Uterus (tissue), 3 donors: ENCODE measurements at regions not wholly inside any gene's neighbourhood (a gene's known extent, or its start where the extent isn't known, plus 50 kb on each side); places are given as distances from the start of the nearest gene placed in this dataset.

Experiments used
- DNase-seq, 2 donors: peaks; one replicate each; pipeline ENCODE4 v3.0.0-alpha.2; 2019 to 2020
- H3K27ac ChIP-seq, 2 donors: fragments of 200-600 bp; sonication (generic); 1 replicate in 1 of 2; 2 replicates in 1 of 2; pipeline ENCODE4 v1.5.1; 2016 to 2018
- H3K27me3 ChIP-seq, 2 donors: fragments of 200-600 bp; sonication (generic); one replicate each; pipeline ENCODE4 v1.5.1; 2018 to 2019; ENCODE audit warnings: control low read depth in 1 of 2
- H3K36me3 ChIP-seq, 2 donors: fragments of 200-600 bp; sonication (generic); one replicate each; pipeline ENCODE4 v1.5.1; 2019; ENCODE audit warnings: control low read depth in 1 of 2
- H3K4me1 ChIP-seq, 2 donors: fragments of 200-600 bp; sonication (generic); one replicate each; pipeline ENCODE4 v1.5.1; 2018 to 2019; ENCODE audit warnings: control low read depth in 1 of 2
- H3K4me3 ChIP-seq, 2 donors: fragments of 200-600 bp; sonication (generic); 1 replicate in 1 of 2; 2 replicates in 1 of 2; pipeline ENCODE4 v1.5.1; 2018 to 2019; ENCODE audit warnings: mild to moderate bottlenecking in 1 of 2
- H3K9me3 ChIP-seq, 2 donors: fragments of 200-600 bp; sonication (generic); one replicate each; pipeline ENCODE4 v1.5.1; 2019; ENCODE audit warnings: control low read depth in 1 of 2
- POLR2A ChIP-seq, 2 donors: fragments of 450-650 bp; IDR thresholded peaks; one replicate each; pipeline ENCODE4 v1.6.1; 2016; ENCODE audit warnings: antibody characterized with exemption in 2 of 2, mild to moderate bottlenecking in 1 of 2, moderate library complexity in 1 of 2
- intact Hi-C: fragments of 100-400 bp; cut with DNase I; formaldehyde crosslinking; loops from one replicate; pipeline ENCODE4 v1.15.1; 2023; ENCODE audit warnings: low total_unique reads
- TF ChIP-seq, protein P1 (sequence below), 4 experiments: fragments of 200-600 bp in 2 of 4; fragments of 450-650 bp in 2 of 4; sonication (generic) in 2 of 4; IDR thresholded peaks; one replicate each; pipeline ENCODE4 v1.5.1; 2016 to 2019; ENCODE audit warnings: antibody characterized with exemption in 4 of 4, mild to moderate bottlenecking in 2 of 4, moderate library complexity in 1 of 4
- donor health status: DM: yes; HTN: yes; CAD: no.

DNA sequence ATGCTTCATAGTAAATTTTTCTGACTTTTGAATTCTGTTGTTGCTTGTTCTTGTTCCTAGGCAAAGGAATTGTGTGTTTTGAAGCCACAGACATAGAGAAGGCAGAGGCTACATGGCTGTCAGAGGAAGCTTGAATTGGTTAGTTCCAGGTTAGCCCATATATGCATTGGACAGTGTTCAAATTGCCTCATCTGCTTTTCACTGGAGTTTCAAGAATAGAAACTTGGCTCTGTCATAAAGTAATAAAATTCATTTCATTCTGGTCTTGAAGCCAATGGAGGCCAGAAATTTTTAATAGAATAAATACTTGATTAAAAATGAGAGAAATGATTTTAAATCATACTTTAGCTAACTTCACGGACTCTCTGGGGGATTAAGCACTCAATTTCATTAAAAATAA is 178.0 kb downstream of the YIPF5 start:
- no peaks in the 10 kb centered on the region for H3K36me3 ChIP-seq
- no peaks in the 10 kb centered on the region for H3K27me3 ChIP-seq
- DNase-seq = no peak
- no peaks in the 10 kb centered on the region for H3K4me1 ChIP-seq
- TF ChIP-seq, protein P1, sequence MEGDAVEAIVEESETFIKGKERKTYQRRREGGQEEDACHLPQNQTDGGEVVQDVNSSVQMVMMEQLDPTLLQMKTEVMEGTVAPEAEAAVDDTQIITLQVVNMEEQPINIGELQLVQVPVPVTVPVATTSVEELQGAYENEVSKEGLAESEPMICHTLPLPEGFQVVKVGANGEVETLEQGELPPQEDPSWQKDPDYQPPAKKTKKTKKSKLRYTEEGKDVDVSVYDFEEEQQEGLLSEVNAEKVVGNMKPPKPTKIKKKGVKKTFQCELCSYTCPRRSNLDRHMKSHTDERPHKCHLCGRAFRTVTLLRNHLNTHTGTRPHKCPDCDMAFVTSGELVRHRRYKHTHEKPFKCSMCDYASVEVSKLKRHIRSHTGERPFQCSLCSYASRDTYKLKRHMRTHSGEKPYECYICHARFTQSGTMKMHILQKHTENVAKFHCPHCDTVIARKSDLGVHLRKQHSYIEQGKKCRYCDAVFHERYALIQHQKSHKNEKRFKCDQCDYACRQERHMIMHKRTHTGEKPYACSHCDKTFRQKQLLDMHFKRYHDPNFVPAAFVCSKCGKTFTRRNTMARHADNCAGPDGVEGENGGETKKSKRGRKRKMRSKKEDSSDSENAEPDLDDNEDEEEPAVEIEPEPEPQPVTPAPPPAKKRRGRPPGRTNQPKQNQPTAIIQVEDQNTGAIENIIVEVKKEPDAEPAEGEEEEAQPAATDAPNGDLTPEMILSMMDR (IDR thresholded peaks at IDR 0.05) = no peak
- TF ChIP-seq POLR2A (IDR thresholded peaks at IDR 0.05) = no peak
- H3K9me3 ChIP-seq = no peaks in the 10 kb centered on the region
- no peak overlapping the region for H3K27ac ChIP-seq
- H3K4me3 ChIP-seq = no peak overlapping the region
- intact Hi-C loops = no loop called here

DNA sequence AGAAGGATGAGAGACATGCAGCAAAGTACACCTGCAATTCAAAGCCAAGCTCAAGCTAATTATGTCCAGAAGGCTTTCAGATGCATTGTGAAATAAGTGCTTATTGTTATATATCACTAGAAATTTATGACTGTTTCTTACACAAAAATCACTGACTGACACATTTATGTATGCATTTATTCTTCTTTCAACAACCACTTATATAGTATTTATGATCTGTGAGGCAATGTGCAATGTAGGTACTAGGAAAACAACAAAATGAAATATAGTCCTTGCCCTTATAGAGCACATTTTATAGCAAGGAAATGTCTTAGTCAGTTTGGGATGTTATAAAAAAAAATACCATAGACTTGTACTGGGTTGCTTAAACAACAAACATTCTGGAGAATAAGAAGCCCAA is 167.6 kb downstream of the YIPF5 start:
- Histone ChIP-seq H3K9me3 (no peaks in the 10 kb centered on the region), H3K4me3 (no peak overlapping the region), H3K4me1 (no peaks in the 10 kb centered on the region), H3K27me3 (no peaks in the 10 kb centered on the region), H3K27ac (no peak overlapping the region), H3K36me3 (no peaks in the 10 kb centered on the region)
- intact Hi-C loops = no loop called here
- TF ChIP-seq POLR2A (IDR thresholded peaks at IDR 0.05) = no peak
- TF ChIP-seq, protein P1 (IDR thresholded peaks at IDR 0.05) = no peak
- DNase-seq = no peak

DNA sequence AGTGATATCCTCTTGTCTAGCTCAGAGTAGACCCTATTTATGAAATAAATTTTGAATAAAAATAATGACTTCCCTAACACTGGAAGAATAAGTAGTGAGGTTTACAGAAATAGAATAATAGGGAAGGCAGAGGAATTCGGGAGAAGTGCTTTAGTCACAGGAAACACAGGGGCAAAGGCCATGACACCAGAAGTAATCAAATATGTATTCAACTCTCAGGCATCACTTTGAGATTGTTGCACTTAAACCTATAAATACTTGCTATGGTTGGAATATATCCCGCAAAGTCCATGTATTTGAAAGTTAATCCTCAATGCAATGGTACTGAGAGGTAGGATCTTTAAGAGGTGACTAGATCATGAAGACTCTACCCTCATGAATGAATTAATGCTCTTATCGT is 166.8 kb downstream of the YIPF5 start:
- TF ChIP-seq POLR2A (IDR thresholded peaks at IDR 0.05) = no peak
- Histone ChIP-seq H3K27ac (no peak overlapping the region), H3K9me3 (no peaks in the 10 kb centered on the region), H3K4me1 (no peaks in the 10 kb centered on the region), H3K27me3 (no peaks in the 10 kb centered on the region), H3K36me3 (no peaks in the 10 kb centered on the region), H3K4me3 (no peak overlapping the region)
- intact Hi-C loops = no loop called here
- no peak for DNase-seq

DNA sequence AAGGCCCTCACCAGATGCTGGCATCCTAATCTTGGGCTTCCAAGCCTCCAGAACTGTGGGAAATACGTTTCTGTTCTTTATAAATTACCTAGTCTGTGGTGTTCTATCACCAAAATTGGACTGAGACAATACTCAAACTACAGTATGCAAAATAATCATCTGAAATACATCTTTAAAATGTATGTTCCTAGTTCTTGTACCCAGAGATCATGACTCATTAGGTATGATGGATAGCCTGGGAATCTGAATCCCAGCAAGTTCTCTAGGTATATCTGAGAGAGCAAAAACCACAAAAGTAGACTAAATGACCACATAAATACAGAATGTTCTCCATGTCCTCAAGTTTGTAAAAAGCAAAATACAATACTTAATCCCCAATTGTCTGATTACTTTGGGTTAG is 166.3 kb downstream of the YIPF5 start:
- no peak for TF ChIP-seq POLR2A (IDR thresholded peaks at IDR 0.05)
- TF ChIP-seq, protein P1 (IDR thresholded peaks at IDR 0.05) = no peak
- Histone ChIP-seq H3K27ac (no peak overlapping the region), H3K9me3 (no peaks in the 10 kb centered on the region), H3K4me3 (no peak overlapping the region), H3K4me1 (no peaks in the 10 kb centered on the region), H3K27me3 (no peaks in the 10 kb centered on the region), H3K36me3 (no peaks in the 10 kb centered on the region)
- intact Hi-C loops = no loop called here
- no peak for DNase-seq

- H3K36me3 ChIP-seq = no peaks in the 10 kb centered on the region
- H3K4me1 ChIP-seq = no peaks in the 10 kb centered on the region
- H3K27ac ChIP-seq = no peak overlapping the region
- no peak for DNase-seq
- TF ChIP-seq, protein P1 (IDR thresholded peaks at IDR 0.05) = no peak
- TF ChIP-seq POLR2A (IDR thresholded peaks at IDR 0.05) = no peak
- no peak overlapping the region for H3K4me3 ChIP-seq
- no peaks in the 10 kb centered on the region for H3K27me3 ChIP-seq
- intact Hi-C loops = no loop called here
- no peaks in the 10 kb centered on the region for H3K9me3 ChIP-seq
Measured at GRCh38 chr5:144004751-144005150, 165.7 kb downstream of the YIPF5 start.

DNA sequence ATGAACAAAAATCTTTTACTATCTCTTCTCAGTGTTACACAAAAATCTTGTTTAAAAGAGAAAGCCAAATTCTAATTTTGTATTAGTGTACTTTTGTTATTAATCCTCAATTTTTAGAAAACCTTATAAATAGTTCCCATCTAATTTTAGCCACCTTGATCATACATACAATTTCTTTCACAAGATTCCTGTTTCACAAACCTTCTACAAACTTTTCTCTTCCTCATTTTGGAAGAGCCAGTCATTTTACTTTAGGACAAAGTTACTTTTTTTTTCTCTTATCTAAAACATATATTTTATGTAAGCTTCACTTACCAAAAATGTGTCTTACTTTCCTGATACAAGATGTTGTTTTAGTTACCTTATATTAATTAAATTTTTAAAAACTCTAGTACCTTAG is 161.3 kb downstream of the YIPF5 start:
- Histone ChIP-seq H3K9me3 (no peaks in the 10 kb centered on the region), H3K4me3 (no peak overlapping the region), H3K36me3 (no peaks in the 10 kb centered on the region), H3K27ac (no peak overlapping the region), H3K27me3 (no peaks in the 10 kb centered on the region), H3K4me1 (no peaks in the 10 kb centered on the region)
- DNase-seq = no peak
- TF ChIP-seq, protein P1 (IDR thresholded peaks at IDR 0.05) = no peak
- no peak for TF ChIP-seq POLR2A (IDR thresholded peaks at IDR 0.05)
- intact Hi-C loops = no loop called here
